K562 (cell line): ENCODE measurements at regions not wholly inside any gene's neighbourhood (a gene's known extent, or its start where the extent isn't known, plus 50 kb on each side); places are given as distances from the start of the nearest gene placed in this dataset.

Source experiments
- ETV6 ChIP-seq, 3 experiments: fragments of 150-350 bp in 1 of 3; sonication (generic) in 1 of 3; formaldehyde crosslinking in 1 of 3; IDR thresholded peaks; 2 replicates each; pipeline versions ENCODE4 v1.6.1 to v1.8.0; 2014 to 2022; ENCODE audit warnings: borderline replicate concordance in 2 of 3, low read depth in 2 of 3, antibody characterized with exemption in 1 of 3, low read length in 1 of 3, mild to moderate bottlenecking in 1 of 3, missing genetic modification reagents in 1 of 3
- SUPT5H ChIP-seq: fragments of 450-650 bp; IDR thresholded peaks from 2 replicates; pipeline ENCODE4 v1.6.1; 2016
- YY1 ChIP-seq, 3 experiments: IDR thresholded peaks; 2 replicates each; pipeline ENCODE4 v1.6.1; 2011; ENCODE audit warnings: low read length in 2 of 3, mild to moderate bottlenecking in 2 of 3, moderate library complexity in 2 of 3, borderline replicate concordance in 1 of 3, control low read depth in 1 of 3, low read depth in 1 of 3; ENCODE audit not compliant: insufficient read depth in 3 of 3, insufficient replicate concordance in 2 of 3, control insufficient read depth in 1 of 3, insufficient read length in 1 of 3; ENCODE audit errors: extremely low read depth in 1 of 3
- TF ChIP-seq, protein P1 (sequence below): fragments of 250-450 bp; sonication (Bioruptor Pico); IDR thresholded peaks from 2 replicates; pipeline ENCODE4 v1.5.1; 2021; ENCODE audit warnings: mild to moderate bottlenecking
- TF ChIP-seq, protein P2 (sequence below): sonication (generic); formaldehyde crosslinking; IDR thresholded peaks from 2 replicates; pipeline ENCODE4 v1.8.1; 2023; ENCODE audit warnings: mild to moderate bottlenecking, missing genetic modification reagents

- TF ChIP-seq ETV6 (IDR thresholded peaks at IDR 0.05; ENCODE audit: borderline replicate concordance in 1 of 2, low read depth in 2 of 2, low read length in 1 of 2) (no peak), ETV6 (CRISPR knock-in tag; IDR thresholded peaks at IDR 0.05; ENCODE audit: borderline replicate concordance) (no peak), SUPT5H (no peak), YY1 (IDR thresholded peaks at IDR 0.05; ENCODE audit: borderline replicate concordance in 1 of 3, control insufficient read depth in 1 of 3, extremely low read depth in 1 of 3, insufficient read depth in 3 of 3, insufficient read length in 1 of 3, insufficient replicate concordance in 2 of 3, low read depth in 1 of 3, low read length in 2 of 3) (no peak)
- TF ChIP-seq, protein P1, sequence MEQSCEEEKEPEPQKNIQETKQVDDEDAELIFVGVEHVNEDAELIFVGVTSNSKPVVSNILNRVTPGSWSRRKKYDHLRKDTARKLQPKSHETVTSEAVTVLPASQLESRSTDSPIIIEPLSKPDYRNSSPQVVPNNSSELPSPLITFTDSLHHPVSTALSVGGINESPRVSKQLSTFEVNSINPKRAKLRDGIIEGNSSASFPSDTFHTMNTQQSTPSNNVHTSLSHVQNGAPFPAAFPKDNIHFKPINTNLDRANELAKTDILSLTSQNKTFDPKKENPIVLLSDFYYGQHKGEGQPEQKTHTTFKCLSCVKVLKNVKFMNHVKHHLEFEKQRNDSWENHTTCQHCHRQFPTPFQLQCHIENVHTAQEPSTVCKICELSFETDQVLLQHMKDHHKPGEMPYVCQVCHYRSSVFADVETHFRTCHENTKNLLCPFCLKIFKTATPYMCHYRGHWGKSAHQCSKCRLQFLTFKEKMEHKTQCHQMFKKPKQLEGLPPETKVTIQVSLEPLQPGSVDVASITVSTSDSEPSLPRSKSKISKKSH (CRISPR knock-in tag) = no peak
- TF ChIP-seq, protein P2, sequence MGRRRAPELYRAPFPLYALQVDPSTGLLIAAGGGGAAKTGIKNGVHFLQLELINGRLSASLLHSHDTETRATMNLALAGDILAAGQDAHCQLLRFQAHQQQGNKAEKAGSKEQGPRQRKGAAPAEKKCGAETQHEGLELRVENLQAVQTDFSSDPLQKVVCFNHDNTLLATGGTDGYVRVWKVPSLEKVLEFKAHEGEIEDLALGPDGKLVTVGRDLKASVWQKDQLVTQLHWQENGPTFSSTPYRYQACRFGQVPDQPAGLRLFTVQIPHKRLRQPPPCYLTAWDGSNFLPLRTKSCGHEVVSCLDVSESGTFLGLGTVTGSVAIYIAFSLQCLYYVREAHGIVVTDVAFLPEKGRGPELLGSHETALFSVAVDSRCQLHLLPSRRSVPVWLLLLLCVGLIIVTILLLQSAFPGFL (CRISPR knock-in tag) = no peak
Measured at GRCh38 chr7:68925241-68925640, 673.0 kb upstream of the AUTS2 start.
